NCI-H2107 (cell line): ENCODE measurements at regions not wholly inside any gene's neighbourhood (a gene's known extent, or its start where the extent isn't known, plus 50 kb on each side); places are given as distances from the start of the nearest gene placed in this dataset.

Source experiments
- DNase-seq: peaks from one replicate; lab custom pipeline; 2025; lab: John Stamatoyannopoulos, UW

DNA sequence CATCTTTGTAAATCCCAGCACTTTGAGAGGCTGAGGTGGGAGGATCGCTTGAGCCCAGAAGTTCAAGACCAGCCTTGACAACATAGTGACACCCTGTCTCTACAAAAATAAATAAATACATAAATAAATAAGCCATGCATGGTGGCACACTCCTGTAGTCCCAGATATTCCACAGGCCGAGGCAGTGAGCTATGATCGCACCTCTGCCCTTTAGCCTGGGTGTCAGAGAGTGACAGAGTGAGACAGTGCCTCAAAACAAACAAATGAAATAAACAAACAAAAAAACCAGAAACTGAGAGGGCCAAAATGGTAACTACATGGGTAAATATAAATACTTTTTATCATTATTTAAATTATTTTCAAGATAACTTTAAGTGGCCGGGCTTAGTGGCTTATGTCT, 445.4 kb downstream of the ZIC1 start:
- DNase-seq, result no peak

DNA sequence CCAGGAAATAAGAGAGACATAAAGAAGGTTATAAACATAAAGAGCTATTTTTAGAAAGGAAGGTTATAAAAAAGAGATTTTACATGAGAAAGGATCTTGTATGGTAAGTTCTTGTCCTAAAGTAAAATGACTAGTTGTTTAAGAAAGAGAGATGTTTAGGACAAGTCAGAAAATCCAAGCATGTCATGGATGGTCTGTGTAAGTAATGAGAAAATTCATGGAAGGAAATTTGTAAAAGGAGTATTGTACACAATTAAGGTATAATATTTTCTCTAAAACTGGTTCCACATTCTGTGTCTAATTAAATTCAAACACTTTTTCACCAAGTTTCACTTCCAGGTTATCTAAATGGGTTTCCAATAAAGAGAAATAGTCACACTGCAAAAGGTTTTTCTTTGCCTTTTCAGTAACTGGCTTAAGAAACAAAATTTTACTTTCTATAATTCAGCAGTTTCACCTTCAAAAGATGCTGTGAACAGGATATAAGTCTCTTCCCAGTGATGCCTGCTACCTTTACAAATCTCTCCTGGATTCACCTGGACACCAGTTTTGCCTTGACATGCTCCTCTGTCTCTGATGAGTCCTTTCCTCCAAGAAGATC, 455.7 kb downstream of the ZIC1 start:
- no peak for DNase-seq

DNA sequence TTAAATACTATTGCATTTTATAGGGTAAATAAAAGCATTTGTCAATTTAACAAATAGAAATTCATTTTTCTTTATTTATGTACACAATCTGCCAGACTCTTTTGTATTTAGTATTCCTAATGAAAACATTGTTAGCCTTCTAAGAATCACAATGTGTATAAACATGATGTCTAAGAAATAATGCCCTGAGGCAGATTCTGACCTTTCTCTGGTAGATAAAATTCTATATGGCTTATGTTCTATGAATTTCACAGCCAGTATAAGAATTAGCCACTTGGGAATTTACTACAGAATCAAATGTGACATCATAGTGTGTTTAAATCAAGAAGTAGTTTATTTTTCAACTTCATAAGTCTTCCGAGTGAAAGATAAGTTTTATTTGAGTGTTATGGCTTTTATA, 457.4 kb downstream of the ZIC1 start:
- no peak for DNase-seq

DNA sequence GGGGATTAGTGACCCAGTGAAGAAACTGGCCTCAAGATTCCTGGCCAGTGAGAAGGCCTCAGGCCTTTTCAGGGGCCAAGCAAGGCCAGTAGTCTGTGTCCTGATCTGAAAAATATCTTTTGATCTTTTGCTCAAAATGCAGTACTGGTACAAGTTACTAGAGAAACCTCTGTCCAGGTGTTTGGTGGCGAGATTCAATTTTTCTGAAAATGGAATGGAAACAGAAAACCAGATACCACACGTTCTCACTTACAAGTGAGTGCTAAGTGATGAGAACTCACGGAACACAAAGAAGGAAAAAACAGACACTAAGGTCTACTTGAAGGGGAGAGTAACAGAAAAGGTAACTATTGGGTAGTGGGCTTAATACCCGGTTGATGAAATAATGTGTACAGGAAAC, 463.4 kb downstream of the ZIC1 start:
- DNase-seq, result no peak

DNA sequence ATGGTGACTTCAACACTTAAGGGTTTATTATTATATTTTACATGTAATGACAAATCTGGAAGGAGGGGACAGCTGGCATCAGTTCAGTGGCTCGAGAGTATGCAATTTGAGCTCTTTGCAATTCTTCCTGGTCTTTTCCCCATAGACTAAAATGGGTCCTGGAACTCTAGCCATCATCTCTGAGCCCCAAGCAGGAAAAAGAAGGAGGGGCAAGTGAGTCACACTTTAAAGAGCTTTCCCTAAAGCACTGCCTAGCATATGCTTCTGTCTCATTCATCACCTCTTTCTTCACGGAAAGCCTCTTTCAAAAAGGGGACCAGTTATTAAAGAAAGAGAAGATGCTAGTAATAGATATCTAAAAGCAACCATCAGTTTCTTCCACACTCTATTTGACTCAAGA, 466.3 kb downstream of the ZIC1 start:
- DNase-seq, result no peak

DNA sequence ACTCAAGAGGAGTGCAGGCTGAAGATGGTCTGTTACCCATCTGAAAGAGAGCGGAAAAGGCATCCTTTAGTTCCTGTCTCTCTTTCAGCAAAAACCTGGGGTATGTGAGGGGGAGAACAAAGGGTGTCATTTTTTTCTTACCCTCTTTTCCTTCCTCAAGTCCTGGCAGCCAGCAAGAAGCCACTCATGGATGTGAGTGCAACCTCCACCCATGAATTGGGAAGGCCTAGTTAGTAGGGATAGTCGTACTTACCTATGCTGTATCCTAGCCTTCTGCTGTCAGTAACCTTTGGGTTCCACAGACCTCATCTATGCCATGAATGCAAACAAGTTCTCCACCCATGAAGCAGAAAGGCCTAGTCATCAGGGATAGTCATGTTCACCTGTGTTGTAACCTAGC, 472.8 kb downstream of the ZIC1 start:
- no peak for DNase-seq

DNA sequence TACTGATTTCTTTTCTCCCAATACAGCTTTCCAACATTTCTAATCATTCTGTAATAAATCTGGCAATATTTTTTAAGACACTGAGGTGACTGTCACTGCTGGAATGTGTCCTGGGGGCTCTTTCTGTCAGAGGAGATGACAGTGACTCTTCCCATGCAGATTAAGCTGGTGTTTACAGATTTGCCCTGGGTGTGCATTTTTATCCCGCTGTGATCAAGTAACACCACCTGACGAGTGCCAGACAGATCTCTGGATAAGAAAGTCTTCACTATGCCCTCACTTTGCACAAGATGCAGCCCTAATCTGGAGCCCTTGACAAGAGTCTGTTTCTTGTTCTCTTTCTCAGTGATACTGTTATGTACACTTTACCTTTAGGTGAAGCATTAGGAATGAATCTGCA, 477.7 kb downstream of the ZIC1 start:
- no peak for DNase-seq

DNA sequence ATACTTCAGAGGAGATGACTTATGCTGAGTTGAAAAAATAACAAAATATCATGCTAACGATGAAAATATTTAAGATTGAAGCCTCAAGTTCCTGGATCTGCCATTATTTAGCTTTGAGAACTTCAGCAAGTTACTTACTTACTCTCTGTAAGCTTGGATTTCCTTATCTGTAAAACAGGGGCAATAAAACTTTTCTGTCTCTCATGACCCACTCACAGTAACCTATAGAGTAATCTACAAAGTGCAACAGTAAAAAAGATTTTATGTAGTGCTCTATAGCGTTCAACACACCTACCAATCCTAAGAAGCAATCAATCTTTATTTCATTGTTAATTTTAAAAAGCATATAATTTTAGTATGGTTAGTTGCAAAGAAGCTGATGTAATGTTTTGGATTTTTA, 478.6 kb downstream of the ZIC1 start:
- DNase-seq, result no peak

DNA sequence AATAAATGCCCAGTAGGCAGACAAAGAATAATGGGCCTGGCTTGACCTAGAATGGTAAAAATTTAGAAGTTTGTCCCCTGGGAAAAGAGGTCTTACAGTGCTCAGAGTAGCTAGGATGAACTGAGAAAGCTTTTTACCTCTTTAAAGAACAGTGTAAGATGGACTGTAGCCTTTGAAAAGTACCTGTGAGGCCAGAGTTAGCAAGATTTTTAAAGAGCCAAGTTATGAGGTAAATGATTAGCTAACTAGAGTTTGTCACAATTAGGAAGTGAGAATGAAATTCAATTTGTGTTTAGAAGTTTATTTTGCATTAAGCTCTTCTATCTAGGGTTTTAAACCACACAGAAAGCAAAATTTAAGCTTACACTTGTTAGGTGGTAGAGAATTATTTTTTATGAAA, 480.9 kb downstream of the ZIC1 start:
- DNase-seq, result no peak

DNA sequence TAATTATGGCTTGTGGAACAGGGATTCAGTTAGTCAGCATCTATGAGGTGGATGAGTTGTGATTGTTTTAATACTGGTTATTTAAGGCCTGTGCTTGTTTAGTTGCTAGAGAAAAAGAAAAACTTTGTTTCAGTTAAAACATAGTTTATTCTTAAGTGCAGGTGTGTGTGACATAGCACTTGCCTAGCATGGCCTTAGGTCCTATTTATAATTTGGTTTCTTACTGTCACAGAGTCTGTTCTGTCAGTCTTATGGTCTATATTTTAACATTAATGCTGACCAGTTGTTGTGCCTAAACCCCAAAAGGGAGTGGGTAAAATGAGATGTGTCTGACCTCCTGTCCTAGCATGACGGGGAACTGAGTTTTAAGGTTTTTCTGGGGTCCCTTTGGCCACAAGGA, 486.3 kb downstream of the ZIC1 start:
- DNase-seq, result no peak

DNA sequence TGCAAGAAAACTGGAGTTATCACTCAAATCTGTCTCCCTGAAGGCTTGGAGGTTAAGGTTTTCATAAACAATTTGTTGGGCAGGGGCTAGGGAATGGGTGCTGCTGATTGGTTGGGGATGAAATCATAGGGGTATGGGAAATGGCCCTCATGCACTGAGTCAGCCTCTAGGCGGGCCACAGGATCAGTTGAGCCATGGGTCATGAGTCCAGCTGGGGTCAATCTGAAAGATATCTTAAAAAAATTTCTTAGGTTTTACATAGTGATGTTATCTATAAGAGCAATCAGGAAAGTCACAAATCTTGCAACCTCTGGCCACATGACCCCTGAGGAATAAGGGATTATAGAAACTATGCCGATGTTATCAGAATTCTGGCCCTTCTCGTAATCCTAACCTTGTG, 491.7 kb downstream of the ZIC1 start:
- DNase-seq, result no peak

DNA sequence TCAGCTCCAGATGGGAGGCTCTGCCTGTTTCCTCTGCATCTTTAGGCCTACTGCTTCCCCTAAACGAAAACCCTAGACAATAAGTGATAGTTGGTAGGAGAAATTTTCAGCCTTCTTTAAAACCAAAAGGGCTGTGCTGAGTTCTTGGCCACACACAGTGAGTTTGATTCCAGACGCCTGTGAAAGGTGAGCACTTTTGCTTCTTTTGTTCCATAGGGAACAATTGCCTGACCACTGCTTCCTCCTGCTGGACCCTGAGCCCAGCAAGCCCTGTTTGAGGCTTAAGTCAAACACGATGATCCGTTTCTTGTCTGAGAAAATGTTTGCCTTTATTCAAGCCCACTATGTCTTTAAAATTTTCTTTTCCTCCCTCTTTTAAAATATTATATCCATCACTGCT, 493.9 kb downstream of the ZIC1 start:
- no peak for DNase-seq

DNA sequence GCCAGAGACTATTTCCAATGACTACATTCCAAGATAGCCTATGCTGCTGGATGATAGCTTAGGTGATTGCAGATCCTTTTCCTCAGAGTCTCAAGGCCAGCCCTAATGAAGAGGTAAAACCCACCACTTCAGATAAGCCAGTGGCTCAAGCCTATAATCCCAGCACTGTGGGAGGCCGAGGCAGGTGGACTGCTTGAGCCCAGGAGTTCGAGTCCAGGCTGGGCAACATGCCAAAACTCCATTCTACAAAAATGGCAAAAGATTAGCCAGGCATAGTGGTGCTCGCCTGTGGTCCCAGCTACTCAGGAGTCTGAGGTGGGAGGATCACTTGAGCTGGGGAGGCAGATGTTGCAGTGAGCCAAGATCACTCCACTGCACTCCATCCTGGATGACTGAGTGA, 495.3 kb downstream of the ZIC1 start:
- DNase-seq, result no peak

DNA sequence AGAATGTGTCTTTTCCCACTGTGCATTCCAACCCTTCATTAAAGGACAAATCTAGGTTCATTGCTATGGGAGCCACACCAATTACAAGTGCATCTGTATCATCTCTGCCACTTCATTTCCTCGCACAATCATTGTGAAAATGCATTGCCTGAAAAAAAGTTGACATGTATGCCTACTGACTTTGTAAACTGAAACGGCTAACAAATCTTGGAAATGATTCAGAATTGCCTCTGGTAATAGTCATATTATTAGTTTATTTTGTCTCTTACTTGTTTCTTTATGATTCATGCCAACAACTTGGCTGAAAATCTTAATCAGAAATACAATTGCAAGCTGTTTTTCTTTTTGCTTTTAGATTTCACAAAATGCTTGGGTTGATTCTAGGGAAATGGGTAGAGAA, 497.1 kb downstream of the ZIC1 start:
- no peak for DNase-seq

DNA sequence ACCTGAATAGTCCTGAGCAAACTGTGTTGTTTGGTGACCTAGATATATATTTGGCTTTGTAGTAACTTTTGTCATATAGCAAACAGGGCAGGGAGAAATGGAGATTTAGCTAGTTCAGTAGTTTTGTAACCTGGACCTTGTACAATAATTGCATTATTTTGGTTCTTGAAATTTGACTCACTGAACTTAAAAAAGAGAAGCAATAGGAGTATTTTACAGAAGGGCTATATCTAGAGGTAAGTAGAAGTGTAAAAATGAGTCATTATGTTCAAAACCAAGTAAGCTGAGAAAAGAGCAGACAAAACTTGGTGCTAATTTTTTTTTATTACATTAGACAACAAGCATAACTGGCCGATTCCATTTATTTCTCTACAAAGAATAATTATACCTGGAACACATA, 505.4 kb downstream of the ZIC1 start:
- DNase-seq, result no peak

DNA sequence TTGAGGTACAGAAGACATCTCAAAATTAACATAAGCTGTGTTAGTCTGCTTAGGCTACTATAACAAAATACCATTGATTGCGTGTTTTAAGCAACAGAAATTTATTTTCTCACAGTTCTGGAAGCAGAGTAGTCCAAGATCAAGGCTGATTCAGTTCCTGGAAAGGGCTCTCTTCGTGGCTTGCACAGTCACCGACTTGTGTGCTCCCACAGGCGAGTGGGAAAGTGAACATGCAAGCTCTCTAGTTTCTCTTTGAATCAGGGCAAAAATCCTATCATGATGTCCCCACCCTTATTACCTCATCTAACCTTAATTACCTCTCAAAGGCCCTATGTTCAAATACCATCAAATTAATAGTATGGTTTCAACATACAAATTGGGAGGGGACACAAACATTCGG, 505.9 kb downstream of the ZIC1 start:
- no peak for DNase-seq

DNA sequence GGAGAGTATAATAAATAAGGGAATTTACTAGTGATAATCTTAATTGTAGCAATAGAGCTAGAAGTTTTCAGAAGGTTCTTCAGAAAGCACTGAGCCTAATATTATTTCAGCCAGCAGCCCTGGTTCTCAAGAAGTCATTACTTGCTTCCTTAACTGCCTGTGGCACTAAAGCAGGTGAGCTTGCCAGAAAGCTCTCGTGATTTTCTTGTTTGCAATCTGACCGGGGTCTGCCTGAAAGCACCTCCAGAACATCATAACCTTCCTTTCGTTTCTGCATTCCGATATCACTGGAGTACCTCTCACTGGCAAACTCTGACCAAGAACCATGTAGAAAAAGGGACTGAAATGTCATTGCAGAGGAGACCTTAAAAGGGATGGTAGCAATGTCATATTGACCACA, 510.3 kb downstream of the ZIC1 start:
- DNase-seq, result no peak

DNA sequence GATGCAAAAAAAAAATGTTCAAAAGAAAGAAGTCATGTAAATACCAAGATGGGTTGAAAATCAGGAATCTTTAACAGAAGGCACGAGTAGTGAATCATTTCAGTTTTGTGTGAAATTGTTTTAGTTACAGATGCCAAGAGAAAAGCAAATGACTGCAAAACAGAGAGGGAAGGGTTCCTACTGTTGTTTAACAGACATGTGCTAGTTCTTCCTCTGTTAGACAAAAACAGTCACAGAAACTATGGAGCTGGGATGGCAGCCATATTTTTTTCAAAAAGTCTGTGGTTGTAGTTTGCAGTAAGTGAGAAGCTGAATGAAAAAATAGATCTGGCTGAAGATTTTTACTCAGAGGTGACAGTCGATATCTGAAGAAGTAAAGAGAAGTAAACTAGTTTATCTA, 511.9 kb downstream of the ZIC1 start:
- no peak for DNase-seq

DNA sequence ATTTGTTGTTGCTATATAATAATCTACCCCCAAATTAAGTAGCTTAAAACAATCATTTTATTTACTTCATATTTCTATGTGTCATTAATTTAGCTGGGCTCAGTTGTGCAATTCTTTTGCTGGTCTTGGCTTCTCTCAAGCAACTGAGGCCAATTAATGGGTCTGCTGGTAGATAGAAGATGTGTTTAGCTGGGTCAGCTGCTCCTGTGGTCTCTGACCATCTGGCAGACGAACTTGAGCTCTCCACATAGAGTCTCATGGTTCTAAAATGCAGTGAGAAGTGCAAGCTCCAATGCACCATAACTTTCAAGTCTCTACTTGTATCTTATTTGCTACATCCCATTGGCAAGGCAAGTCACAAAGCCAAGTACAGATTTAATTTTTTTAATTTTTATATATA, 515.6 kb downstream of the ZIC1 start:
- DNase-seq, result no peak

DNA sequence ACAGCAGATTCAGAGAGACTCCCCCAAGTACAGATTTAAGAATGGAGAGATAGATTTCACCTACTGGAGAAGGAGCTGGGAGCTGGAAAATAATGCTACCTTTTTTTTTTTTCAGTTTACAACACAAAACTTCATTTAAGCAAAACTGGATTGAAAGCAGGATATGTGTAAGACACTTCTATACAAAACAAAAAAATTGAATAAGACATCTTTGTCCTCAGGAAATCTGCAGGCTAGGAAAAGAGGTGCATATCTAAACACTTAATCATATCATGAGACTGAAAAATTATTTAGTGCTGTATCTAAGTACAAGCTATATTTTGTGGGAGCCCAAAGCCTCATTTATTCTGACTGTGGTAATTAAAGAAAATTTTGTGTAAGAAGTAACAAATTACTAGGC, 516.1 kb downstream of the ZIC1 start:
- DNase-seq, result no peak

DNA sequence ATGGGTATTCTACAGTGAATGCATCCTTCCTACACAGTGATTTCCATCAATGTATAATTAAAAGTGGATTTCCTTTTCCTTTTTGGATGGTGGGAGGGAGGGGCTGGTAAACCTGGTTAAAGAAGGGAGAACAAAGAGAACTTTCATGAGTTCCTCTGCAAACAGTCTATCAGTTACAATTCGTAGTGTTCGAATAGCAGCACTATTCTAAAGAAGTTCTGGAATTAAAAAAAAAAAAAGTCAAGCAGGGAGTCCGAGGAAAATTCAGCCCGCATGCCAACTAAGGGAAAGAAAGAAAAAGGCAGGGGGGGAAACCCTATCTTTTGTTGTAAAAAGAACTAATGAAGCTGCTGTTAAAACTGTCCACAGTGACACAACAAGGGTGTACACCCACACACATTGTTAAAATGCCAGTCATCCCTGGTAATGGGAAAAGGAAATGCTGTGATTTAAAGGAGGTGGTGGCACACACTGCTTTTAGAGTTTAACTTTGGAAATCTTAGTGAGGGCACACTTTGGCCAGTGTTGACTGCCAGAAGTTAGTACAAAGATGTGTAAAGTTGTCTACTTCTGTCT, 521.2 kb downstream of the ZIC1 start:
- DNase-seq, result no peak

DNA sequence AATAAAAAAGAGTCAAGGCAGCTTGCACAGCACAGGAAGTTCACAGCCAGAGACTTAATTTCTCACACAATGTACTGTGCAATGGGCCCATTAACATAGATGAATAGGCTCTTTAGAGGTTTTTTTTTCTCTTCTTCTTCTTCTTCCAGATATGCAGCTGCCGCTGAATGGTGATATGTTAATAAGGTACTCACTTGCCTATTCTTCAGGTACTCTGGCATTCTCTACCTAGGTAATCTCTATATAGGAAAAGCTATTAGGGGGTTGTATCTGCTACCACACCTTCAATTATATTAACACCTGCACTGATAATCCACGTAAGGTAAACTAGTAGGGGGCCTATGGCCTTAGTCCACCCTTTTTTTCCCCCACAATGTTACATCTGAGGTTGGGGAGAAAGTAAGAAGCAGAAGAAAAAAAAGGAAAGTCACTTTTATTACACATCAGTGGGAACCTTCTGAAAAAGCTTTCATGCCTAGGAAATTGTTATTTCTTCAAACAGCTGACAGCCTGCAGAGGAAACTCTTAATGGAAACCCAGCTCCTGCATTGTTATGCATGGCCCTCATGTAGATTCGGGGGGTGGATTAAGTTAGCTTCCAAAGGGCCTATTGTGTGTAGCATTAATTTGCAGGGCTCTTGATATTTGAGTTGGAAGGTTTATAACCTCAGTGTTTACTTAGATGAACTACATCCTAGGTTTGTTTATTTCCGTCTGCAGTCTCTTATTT, 525.5 kb downstream of the ZIC1 start:
- DNase-seq, result no peak

DNA sequence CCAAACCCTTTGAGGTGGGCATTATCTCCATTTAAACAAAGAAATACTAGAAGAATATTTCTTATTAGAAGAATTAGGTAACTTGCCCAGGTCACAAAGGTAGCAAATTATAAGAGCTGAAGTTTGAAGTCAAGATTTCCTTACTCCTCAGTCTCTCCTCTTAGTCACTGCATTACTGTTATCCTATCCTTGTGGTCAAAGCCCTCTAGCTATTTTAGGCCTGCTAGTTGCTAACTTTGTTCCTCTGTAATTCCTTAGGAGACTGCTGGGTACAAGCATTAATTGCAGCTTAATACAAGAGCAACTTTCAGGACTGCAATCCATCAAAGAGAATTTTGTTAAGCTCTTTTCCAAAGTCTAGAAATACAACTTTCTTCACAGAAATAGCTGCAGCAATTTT, 528.2 kb downstream of the ZIC1 start:
- no peak for DNase-seq

DNA sequence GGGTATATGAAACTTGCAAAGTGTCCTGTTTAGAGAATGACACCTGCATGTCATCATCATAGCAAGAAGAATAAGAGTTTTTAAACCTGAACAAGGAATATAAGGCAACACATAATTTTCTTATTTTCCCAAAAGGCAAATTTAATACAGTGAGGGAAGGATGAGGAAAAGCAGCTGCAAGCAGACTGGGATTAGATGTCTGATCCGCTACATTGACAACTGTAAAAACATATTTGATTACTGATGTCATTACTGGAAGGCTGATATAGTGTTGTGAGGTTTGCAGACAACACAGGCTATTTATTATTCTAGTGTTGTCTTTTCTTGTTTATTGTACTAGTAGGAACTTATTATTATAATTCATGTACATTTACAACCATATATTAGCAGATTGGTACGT, 528.7 kb downstream of the ZIC1 start:
- DNase-seq, result no peak
